ENCODE measurements at regions not wholly inside any gene's neighbourhood (a gene's known extent, or its start where the extent isn't known, plus 50 kb on each side); places are given as distances from the start of the nearest gene placed in this dataset.

DNA sequence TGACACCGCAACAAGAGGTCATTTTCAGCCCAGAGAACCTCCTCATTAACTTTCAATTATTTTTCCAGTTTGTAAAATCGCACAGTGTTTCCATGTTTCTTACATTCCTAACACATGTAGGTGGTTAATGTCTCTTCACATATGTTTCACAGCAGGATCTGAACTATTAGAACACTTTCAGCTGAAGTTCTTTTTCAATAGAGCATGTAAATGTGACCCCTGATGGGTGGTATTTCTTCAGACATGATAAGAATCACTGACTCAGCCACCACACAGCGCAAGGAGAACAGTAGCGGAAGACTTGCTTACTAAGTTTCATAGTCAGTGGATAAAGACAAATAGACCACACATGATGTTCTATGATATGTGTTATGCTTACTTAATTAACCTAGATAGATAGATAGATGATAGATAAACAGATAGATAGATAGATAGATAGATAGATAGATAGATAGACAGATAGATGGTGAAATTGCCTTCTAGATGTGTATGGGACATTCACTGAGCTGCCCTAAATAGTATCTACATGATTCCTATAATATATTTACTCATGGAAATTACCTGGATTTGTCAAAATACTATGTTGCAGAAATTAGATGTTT lies 1992.1 kb upstream of the NUDT12 start:
- no peak for TF ChIP-seq ZNF837 (tag by site-specific recombination; IDR thresholded peaks at IDR 0.05)
- TF ChIP-seq, protein P1, sequence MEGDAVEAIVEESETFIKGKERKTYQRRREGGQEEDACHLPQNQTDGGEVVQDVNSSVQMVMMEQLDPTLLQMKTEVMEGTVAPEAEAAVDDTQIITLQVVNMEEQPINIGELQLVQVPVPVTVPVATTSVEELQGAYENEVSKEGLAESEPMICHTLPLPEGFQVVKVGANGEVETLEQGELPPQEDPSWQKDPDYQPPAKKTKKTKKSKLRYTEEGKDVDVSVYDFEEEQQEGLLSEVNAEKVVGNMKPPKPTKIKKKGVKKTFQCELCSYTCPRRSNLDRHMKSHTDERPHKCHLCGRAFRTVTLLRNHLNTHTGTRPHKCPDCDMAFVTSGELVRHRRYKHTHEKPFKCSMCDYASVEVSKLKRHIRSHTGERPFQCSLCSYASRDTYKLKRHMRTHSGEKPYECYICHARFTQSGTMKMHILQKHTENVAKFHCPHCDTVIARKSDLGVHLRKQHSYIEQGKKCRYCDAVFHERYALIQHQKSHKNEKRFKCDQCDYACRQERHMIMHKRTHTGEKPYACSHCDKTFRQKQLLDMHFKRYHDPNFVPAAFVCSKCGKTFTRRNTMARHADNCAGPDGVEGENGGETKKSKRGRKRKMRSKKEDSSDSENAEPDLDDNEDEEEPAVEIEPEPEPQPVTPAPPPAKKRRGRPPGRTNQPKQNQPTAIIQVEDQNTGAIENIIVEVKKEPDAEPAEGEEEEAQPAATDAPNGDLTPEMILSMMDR (tag by site-specific recombination; IDR thresholded peaks at IDR 0.05): no peak
- TF ChIP-seq, protein P2, sequence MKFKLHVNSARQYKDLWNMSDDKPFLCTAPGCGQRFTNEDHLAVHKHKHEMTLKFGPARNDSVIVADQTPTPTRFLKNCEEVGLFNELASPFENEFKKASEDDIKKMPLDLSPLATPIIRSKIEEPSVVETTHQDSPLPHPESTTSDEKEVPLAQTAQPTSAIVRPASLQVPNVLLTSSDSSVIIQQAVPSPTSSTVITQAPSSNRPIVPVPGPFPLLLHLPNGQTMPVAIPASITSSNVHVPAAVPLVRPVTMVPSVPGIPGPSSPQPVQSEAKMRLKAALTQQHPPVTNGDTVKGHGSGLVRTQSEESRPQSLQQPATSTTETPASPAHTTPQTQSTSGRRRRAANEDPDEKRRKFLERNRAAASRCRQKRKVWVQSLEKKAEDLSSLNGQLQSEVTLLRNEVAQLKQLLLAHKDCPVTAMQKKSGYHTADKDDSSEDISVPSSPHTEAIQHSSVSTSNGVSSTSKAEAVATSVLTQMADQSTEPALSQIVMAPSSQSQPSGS (tag by site-specific recombination; IDR thresholded peaks at IDR 0.05; ENCODE audit: low read depth): no peak
- TF ChIP-seq ZNF423 (tag by site-specific recombination; IDR thresholded peaks at IDR 0.05): no peak
- no peak for TF ChIP-seq ZNF114 (tag by site-specific recombination; IDR thresholded peaks at IDR 0.05)

All from HEK293 (cell line).